Right forelimb (tissue), 1 donor: ENCODE measurements at regions not wholly inside any gene's neighbourhood (a gene's known extent, or its start where the extent isn't known, plus 50 kb on each side); places are given as distances from the start of the nearest gene placed in this dataset.
"Not testable (repeated sequence)": the region's sequence is repeated elsewhere in the genome, so short reads cannot be mapped to it uniquely, and the experiment has no call there.

Experiments used
- DNase-seq: peaks from one replicate; pipeline ENCODE4 v3.0.0-alpha.2; 2018

DNA sequence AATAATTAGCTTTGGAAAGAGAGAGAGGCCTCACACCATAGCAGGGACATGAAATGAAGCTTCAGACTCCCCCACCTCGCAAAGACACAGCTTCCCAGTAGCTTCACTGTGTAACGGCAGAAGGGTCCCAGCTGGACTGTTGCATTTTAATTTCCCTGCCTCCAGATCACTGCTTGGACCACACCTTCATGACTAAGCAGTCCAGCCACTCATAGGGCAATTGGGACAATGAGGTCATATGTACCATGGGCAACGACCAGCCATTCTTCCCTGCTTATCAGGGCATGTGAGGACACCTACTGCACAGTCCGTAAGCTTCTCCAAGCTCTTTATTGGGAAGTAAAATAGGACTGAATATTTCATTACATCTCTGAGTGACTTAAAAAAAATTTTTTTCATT, 183.0 kb downstream of the MREG start:
- DNase-seq: no peak

DNA sequence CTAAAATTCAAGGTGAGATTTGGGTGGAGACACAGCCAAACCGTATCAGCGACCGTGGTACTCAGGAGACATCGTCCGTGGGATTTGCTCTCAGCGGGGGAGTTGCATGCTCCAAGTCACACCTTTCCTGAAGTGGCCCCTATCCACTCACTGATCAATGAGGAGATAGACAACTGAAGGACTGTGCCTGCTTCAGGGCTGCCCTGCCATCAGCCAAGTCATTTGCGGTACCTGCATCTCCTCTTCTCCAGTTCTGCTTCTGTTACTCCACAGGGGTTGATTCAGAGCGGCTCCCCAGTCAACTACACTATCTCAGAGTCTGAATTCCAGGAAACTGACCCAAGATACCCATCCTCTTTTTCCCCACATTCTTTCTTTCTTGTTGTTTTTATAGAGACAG, 184.1 kb downstream of the MREG start:
- no peak for DNase-seq

DNA sequence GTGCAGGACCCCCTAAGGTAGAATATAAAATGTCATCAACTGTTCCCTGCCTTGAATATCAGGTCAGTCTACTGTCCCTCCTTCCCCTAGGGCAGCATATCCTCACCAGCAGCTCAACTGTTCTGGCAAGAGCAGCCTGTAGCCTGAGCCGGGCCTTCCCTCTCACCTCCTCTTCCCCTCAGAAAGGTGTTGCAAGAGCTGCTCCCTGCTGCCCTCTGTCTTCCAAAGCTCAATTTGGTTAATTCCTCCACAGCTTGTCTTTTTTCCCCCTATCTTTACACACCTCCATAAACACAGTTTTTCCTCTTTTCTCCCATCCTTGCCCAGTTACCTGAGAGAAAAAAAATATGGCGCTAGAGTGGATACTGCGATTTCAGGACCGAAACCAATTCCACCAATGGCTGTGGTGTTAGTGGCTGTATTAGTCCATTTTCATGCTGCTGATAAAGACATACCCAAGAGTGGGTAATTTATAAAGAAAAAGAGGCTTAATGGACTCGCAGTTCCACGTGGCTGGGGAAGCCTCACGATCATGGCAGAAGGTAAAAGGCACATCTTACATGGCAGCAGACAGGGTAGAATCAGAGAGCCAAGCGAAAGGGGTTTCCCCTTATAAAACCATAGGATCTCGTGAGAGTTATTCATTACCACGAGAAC, 184.7 kb downstream of the MREG start:
- no peak for DNase-seq

DNA sequence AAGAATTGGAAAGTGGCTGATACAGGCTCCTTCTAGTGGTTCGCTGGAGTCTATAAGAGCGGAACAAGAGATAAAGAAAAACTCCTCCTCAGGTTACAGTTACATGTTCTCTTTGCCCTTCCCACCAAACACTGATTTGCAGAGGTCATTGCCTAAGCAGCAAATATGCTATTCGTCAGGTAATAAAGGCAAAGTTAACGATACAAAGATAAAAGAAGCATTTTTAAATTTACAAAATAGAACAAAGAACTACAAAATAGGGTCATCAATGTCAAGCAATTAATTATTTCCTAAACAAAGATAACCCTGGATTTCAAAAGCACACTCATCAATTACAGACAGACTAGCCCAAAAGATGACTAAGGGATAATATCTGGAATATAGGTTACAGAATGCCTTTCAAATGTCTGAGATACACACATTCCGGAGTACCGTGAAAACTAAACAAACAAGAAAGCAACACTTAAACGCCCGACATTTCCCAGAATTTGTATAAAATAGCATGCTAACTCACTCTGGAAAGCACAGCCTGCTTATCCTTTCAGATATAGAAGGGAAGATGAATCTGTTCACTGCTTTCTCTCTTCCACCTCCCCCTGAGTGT, 186.4 kb downstream of the MREG start:
- DNase-seq: no peak

DNA sequence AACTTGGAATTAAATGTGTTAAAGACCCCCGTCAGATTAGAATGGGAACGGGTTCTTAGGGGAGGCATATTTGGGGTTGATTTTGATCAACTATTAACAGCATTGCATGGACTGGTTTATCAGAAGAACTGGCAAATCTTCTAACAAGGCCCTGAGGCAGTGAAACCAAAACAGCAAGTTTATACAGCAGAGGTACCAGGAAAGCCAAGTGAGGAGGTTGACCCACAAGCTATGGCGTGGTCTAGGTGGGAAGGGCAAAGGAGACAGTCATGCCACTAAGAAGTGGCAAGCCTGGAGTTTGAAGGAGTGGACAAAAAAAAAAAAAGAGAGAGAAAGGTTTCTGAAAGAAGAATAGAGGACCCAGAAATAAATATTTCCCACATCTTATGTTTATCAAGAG, 187.0 kb downstream of the MREG start:
- no peak for DNase-seq

DNA sequence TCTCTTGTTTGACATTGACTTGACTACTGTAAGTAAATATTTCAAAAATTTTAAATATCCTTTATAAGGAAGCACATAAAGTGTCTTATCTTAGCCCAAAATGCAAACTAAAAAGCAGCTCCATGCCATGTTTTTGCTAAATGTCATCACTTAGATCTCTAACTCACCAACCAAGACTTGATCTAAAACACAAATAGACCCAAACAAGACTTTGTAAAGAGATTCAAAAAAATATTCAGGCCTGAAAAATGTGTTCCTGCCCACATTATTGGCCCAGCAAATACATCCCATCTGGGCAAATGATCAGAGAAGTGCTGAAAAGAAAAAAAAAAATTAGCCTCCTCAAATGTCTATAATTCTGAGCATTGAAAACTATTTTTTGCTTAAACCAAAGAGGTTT, 187.6 kb downstream of the MREG start:
- DNase-seq: no peak

DNA sequence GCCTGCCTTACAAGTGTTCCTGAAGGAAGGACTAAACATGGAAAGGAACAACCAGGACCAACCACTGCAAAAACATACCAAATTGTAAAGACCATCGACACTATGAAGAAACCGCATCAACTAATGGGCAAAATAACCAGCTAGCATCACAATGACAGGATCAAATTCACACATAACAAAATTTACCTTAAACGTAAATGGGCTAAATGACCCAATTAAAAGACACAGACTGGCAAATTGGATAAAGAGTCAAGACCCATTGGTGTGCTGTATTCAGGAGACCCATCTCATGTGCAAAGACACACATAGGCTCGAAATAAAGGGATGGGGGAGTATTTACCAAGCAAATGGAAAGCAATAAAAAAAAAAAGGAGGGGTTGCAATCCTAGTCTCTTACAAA, 192.1 kb downstream of the MREG start:
- DNase-seq: not testable (repeated sequence)

DNA sequence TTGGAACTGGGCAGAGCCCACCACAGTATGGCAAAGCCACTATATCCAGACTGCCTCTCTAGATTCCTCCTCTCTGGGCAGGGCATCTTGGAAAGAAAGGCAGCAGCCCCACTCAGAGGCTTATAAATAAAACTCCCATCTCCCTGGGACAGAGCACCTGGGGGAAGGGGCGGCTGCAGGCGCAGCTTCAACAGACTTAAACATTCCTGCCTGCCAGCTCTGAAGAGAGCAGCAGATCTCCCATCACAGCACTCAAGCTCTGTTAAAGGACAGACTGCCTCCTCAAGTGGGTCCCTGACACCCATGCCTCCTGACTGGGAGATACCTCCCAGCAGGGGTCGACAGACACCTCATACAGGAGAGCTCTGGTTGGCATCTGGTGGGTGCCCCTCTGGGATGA, 193.6 kb downstream of the MREG start:
- not testable (repeated sequence) for DNase-seq

DNA sequence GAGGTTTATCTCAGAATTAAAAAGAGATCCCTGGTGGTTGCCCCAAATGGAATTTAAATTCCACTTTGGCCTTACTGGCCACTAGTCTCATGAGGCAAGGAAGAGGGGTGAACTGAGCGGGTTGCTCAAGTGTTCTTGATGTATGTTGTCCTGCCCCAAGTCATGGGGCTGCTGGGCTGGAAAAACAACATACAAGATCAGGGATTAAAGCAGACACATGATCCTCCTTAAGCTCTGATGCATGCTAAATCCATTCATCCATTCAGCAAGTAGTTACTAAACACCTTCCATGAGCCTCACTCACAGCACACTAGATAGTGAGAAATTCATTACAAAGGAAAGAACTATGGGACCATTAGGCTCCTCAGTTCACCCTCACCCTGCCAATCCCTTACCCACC, 196.3 kb downstream of the MREG start:
- no peak for DNase-seq

DNA sequence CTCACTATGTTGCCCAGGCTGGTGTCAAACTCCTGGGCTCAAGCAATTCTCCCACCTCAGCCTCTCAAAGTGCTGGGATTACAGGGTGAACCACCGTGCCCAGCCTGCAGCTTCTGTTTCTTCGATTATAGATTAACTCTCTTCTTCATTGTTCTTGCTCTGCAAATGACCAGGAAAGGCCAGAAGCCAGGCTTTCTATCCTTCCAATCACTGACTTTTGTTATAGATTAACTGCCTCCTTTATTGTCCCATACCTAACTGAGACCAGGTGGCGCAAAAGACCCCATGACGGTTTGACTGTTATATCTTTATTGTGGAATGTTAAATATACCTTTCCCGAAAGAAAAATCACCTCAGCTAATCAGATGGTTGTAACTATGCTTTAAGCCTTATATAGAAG, 196.9 kb downstream of the MREG start:
- no peak for DNase-seq

DNA sequence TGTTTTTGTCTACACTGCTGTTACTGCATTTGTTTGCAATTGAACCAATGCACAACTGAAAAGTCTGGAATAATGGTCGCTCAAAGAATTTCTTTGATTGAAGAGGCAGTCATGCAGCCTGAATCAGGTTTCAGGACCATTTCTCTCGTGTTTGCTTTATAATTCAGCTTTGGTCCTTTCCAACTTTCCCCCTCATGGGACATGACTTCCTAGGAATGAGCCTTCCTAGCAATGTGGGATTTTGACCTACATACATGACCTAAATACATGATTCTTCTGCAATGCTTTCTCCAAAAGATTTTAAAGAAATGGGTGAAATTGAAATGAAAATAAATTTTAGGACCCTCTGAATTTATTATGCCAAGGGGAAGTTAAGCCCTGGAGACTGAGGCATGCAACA, 197.4 kb downstream of the MREG start:
- DNase-seq: no peak

DNA sequence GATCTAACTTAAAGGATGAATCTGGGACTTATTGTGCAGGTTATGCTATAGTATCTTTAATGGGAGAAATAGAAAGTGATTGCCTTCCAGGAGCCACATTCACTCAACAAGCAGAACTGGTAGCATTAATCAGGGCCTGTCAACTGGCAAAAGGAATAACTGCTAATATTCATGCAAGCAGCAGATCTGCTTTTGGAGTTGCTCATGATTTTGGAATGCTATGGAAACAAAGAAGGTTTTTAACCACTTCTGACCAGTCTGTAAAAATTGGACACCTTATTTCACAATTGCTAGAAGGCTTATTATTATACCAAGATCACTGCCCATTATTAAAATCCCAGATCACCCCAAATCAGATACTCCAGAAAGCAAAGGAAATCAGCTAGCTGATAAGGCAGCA, 200.4 kb downstream of the MREG start:
- DNase-seq: no peak

DNA sequence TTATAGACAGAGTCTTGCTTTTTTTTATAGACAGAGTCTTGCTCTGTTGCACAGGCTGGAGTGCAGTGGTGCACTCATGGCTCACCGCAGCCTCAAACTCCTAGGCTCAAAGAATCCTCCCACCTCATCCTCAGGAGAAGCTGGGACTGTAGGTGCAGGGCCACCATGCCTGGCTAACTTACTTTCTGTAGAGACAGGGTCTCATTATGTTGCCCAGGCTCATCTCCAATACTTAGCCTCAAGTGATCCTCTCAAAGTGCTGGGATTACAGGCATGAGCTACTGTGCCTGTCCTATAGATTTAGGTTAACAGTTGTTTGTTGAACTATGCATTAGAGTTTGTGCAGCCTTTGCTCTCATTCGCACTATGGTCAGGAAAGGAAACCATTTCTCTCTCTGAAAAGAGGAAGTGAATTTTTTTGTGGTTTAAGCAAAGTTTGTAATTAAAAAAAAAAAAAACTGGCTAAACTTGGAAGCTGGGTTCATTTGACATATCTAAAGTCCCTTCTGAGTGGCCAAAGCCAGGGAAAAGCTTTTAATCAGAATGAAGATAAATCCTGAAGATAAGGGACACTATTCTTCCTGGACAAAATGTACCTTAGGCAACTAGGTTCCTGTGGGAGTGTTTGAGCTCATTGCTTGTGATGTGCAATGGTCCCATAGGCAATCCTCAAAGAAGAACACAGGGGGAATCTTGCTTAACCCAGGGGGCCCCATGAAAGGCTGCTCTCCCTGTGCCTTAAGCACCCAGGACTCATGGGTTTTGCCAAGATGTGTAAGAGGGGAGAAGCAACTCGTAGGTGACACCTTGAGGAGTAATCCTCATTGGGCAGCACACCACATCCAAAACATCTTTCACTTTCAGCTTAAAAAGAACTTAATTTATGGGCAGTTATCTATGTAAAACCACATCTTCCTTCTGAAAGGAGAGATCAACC, 201.7 kb downstream of the MREG start:
- DNase-seq: no peak

DNA sequence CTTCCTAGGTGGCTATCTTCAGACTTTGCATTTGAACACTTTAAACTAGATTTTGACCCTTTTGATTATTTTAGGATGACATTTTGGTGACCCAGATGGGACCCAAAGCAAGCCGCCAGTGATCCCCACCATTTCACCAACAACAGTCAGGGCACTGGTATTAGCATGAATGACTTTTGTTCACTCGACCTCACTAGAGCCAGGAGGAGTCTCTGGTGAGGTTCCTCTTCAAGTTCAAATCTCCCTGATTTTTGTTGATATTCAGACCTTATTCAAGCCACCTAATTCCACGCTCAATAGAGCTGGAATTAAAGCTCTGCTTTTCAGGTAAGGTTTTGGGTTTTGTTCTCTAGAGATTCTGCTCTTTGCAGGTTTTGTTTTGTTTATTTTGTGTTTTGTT, 202.3 kb downstream of the MREG start:
- no peak for DNase-seq

DNA sequence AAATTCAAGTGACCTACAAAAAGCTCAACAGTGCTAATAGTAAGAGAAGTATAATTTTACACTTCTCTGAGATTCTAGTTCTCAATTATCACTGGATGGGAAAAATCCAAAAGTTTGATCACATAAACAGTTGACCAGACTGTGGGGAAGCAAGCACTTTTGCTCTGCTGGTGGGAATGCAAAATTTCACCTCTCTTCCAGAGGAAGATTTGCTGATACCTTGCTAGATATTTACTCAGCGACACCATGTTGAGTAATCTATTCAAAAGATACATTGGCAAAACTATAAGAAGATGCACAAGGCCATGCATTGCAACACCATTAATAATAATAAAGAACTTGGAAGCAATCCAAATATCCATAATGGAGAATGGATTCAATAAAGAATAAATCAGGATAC, 204.4 kb downstream of the MREG start:
- no peak for DNase-seq

DNA sequence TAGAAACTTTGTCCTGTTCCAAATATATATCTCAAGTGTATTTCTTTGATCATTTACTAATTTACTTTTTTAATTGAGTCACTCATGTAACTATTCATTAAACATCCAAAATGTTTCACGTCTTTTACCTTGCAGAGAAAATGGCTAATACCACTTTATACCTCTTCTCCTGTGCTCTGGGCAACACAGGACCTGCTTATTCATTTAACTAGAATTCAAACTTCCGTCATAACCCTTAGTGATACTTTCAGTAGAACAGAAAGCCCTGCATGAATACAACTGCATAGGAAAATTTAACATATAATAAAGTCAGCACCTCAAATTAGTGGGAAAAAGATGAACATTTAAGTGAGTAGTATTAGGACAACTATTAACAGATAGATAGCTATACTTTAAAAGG, 205.2 kb downstream of the MREG start:
- no peak for DNase-seq

DNA sequence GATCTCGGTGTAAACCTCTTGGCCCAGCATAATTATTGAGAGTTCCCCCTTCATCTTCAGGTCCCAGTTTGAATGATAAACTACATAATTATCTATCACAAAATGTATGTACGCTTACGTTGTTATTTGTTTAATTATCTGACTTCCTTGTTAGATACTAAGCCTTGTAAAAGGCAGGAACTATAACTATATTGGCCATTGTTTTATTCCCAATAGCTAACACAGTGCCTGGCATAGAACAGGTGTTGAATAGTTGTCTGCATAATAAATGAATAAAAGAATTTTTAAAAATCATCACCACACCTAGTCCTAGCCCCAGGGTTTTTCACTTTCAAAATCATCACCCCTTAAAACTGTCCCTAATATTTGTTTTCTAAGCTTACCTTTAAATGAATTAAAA, 207.9 kb downstream of the MREG start:
- no peak for DNase-seq

DNA sequence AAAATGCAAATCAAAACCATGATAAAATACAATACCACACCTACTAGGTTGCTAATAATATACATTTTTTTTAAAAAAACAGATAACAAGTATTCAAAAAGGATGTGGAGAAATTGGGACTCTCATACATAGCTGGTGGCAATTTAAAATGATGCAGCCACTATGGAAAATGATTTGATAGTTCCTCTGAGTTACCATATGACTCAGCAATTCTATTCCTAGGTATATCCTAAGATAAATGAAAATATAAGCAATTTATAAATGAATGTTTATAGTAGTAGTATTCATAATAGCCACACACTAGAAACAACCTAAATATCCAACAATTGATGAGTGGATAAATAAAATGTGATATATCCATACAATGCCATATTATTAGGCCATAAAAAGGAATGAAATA, 210.2 kb downstream of the MREG start:
- no peak for DNase-seq

DNA sequence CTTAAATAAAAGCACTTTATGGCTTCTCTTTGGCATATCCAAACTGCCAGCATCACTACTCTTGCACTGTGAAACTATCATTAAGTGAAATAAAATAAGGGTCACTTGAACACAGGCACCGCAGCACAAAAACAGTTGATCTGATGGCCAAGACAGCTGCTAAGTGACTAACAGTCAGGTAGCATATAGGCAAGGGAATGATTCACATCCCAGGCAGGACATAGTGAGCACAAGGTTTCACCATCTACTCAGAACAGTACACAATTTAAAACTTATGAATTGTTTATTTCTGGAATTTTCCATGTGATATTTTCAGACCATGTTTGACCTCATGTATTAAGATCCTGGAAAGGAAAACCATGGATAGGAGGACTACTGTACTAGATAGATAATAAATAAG, 214.2 kb downstream of the MREG start:
- no peak for DNase-seq

DNA sequence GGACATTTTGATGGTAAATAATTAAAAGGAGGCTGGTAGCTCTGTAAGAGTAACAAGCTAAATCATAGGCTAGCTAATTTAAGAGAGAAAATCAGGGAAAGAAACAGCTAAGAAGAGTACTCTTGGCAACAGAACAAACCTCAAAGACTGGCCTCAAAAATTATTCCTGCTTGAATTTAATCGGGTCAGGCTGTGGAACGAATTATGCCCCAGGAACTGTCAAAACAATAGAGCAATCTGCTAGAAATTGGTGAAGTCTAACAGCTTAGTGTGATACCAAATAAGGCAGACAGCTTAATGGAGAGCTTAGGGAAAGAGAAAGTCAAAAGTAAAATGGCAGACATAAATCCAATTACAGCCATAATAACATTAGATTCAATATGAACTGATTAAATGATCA, 215.7 kb downstream of the MREG start:
- DNase-seq: no peak

DNA sequence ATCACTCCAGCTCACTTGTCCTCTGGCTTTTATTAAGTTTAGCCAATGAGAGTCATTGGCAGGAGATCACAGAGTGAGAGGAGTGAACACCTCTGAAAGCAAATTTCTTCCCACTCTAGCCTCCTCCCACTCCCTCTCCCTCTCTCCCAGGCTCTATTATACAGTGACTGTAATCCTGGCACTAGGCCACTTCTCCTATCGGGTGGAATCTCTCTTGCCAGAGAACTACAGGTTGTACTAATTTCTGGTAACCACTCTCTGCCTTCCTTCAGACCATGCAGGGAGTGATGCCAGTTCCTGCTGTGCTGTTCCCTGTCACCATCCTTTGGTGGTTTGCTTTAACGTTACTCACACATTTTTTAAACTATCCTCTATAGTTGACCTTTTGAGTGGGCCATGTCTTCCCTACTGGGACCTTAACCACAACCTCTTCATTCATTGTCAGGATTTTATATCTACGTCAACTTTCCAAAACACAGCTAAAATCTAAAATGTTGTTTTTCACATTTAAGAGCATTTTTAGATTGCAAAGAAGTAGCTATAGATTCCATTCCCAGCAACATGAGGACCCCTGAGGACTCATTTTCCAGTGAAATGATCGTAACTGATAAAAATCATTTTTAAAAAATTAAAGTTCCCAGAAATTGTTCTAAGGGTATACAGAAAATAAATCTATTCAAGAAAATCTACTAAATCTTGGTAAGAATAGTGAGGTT, 217.1 kb downstream of the MREG start:
- no peak for DNase-seq

DNA sequence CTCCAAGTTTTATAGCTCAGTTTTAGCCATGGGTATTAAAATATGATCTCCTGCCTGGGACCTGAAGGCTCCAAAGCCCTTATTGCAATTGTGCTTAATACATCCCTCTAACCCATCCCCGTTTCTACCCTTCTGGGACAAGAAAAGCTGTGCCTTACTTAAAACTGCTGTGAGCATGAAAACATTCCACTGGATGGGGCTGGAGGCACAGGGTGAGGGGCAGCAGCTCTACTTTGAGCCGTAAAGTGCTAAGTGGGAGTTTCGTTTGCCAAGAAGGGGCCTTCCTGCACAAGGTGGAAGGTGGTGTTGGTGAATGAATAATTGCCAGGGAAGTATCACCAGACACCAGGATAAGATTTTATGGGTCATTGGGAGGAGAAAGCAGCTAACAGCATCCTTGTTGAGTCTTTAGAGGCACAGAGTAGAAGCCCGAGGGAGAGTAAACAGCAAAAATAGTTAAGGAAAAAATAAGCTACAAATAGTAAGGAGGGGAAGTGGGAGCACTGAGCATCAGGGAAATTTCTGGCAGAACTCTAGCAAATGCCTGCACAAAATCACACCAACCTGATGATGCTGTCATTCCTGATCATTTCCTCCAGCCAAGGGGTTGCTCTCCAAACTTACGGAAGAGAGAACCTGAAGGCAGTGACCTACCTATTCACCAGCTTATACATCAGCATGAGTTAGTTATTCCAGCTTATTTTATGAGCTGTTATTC, 218.4 kb downstream of the MREG start:
- DNase-seq: no peak
